ENCODE measurements at regions not wholly inside any gene's neighbourhood (a gene's known extent, or its start where the extent isn't known, plus 50 kb on each side); places are given as distances from the start of the nearest gene placed in this dataset.

DNA sequence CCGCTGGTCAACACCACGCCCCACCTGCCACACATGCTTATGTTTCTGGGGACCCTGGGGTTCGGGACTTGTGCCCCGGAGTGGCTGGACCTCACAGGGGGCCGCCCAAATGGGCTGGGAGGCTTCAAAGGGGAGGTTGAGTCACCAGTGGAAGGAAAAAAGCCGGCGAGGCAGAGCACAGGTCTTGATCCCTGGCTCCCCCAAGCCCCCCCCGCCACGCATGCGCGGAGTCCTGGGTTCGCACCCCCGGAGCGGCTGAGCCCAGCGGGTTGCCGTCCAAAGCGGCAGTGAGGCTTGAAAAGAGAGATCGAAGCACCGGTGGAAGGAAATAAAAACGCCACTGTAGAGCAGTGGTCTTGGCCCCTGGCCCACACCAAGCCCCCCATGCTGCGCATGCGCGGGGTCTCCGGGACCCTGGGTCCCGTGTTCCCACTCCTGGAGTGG is 313.5 kb downstream of the ALG10 start:
- H3K14ac ChIP-seq (ENCODE audit: insufficient read depth, low read length) = no peak overlapping the region
- no peak overlapping the region for H3K4ac ChIP-seq (ENCODE audit: low read depth, low read length)
- no peaks in the 10 kb centered on the region for H4K20me1 ChIP-seq (ENCODE audit: control insufficient read depth, insufficient read depth, insufficient read length)
- Mint-ChIP-seq H3K4me3 (no peak overlapping the region), H3K4me1 (no peaks in the 10 kb centered on the region), H3K27ac (no peak overlapping the region), H3K36me3 (ENCODE audit: insufficient read depth in 1 of 3, low read depth in 3 of 3) (peaks cover 4 to 16% (median 12%) of the 10 kb centered on the region in 3 experiments; a peak in 6 of 7 replicates), H3K27me3 (ENCODE audit: low read depth) (peaks cover 7% of the 10 kb centered on the region), H3K9me3 (peaks cover 86 to 99% of the 10 kb centered on the region in 2 experiments)
- no peak overlapping the region for H2BK5ac ChIP-seq (ENCODE audit: insufficient read length, low read length)
- no peak overlapping the region for H2AFZ ChIP-seq (ENCODE audit: low read length)
- no peak overlapping the region for H2BK20ac ChIP-seq (ENCODE audit: low read depth, low read length, poor library complexity, severe bottlenecking)
- H2BK120ac ChIP-seq (ENCODE audit: low read depth, low read length, poor library complexity, severe bottlenecking) = no peak overlapping the region
- no peak overlapping the region for H2AK5ac ChIP-seq (ENCODE audit: insufficient read length, low read length)
- no peak overlapping the region for H3T11ph ChIP-seq (ENCODE audit: low read length)
- H4K91ac ChIP-seq (ENCODE audit: insufficient read length, low read depth, low read length) = no peak overlapping the region
- H3K56ac ChIP-seq (ENCODE audit: insufficient read length, low read depth, low read length) = no peak overlapping the region
- no peaks in the 10 kb centered on the region for H3K79me1 ChIP-seq (ENCODE audit: insufficient read depth, low read depth, low read length, poor library complexity, severe bottlenecking)
- no peak overlapping the region for H3K4me2 ChIP-seq (ENCODE audit: insufficient read depth, insufficient read length, low read length)
- no peak for DNase-seq
- H3K23ac ChIP-seq (ENCODE audit: insufficient read length, low read depth, low read length) = no peak overlapping the region
- H3K4me1 ChIP-seq (ENCODE audit: insufficient read depth, low read length) = no peaks in the 10 kb centered on the region
- TF ChIP-seq, protein P1, sequence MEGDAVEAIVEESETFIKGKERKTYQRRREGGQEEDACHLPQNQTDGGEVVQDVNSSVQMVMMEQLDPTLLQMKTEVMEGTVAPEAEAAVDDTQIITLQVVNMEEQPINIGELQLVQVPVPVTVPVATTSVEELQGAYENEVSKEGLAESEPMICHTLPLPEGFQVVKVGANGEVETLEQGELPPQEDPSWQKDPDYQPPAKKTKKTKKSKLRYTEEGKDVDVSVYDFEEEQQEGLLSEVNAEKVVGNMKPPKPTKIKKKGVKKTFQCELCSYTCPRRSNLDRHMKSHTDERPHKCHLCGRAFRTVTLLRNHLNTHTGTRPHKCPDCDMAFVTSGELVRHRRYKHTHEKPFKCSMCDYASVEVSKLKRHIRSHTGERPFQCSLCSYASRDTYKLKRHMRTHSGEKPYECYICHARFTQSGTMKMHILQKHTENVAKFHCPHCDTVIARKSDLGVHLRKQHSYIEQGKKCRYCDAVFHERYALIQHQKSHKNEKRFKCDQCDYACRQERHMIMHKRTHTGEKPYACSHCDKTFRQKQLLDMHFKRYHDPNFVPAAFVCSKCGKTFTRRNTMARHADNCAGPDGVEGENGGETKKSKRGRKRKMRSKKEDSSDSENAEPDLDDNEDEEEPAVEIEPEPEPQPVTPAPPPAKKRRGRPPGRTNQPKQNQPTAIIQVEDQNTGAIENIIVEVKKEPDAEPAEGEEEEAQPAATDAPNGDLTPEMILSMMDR (conservative IDR thresholded peaks at IDR 0.05) = no peak
- H3K18ac ChIP-seq (ENCODE audit: insufficient read length, low read depth, low read length) = no peak overlapping the region
- H4K8ac ChIP-seq (replicated peaks; ENCODE audit: insufficient read length, low read depth, low read length) = no peak overlapping the region
- H3K9me3 ChIP-seq (ENCODE audit: control insufficient read depth, low read depth, low read length) = peaks cover 61% of the 10 kb centered on the region
- H2BK15ac ChIP-seq (ENCODE audit: low read depth, low read length) = no peak overlapping the region
- no CpG with 5 or more reads among the region's 25 CpGs for WGBS (ENCODE audit: extremely low coverage, insufficient read length, low lambda C conversion rate)
- no peak overlapping the region for H3K9ac ChIP-seq (ENCODE audit: extremely low read depth, insufficient read length, low read length)
- no peak overlapping the region for H2BK12ac ChIP-seq (ENCODE audit: insufficient read length, low read depth, low read length)
- no peaks in the 10 kb centered on the region for H3K27me3 ChIP-seq (ENCODE audit: insufficient read depth, low read length)
- H3K23me2 ChIP-seq (ENCODE audit: insufficient read length, low read depth, low read length, poor library complexity, severe bottlenecking) = no peaks in the 10 kb centered on the region
- H4K5ac ChIP-seq (ENCODE audit: insufficient read length, low read depth, low read length) = no peak overlapping the region
- H3K27ac ChIP-seq (ENCODE audit: insufficient read length, low read depth, low read length) = no peak overlapping the region
- no peaks in the 10 kb centered on the region for H3K79me2 ChIP-seq (ENCODE audit: insufficient read depth, low read length)

All from H9 (cell line).